WERI-Rb-1 (cell line): ENCODE measurements at regions not wholly inside any gene's neighbourhood (a gene's known extent, or its start where the extent isn't known, plus 50 kb on each side); places are given as distances from the start of the nearest gene placed in this dataset.

Source experiments
- DNase-seq: peaks from one replicate; pipeline ENCODE4 v3.0.0-alpha.2; 2020
- H3K27ac ChIP-seq: fragments of 250-450 bp; sonication (Bioruptor Pico); 2 replicates; pipeline ENCODE4 v1.5.1; 2020; ENCODE audit warnings: mild to moderate bottlenecking, moderate library complexity
- H3K27me3 ChIP-seq: fragments of 250-450 bp; sonication (Bioruptor Pico); 2 replicates; pipeline ENCODE4 v1.5.1; 2021; ENCODE audit warnings: mild to moderate bottlenecking, low read depth, moderate library complexity; ENCODE audit not compliant: insufficient read depth, severe bottlenecking
- H3K36me3 ChIP-seq: fragments of 250-450 bp; sonication (Bioruptor Pico); 2 replicates; pipeline ENCODE4 v1.5.1; 2020; ENCODE audit warnings: mild to moderate bottlenecking, moderate library complexity
- H3K4me3 ChIP-seq: 2 replicates; pipeline ENCODE4 v1.5.1; 2011; ENCODE audit warnings: low read depth, mild to moderate bottlenecking, control low read depth, low read length
- H3K9me3 ChIP-seq: fragments of 250-450 bp; sonication (Bioruptor Pico); 2 replicates; pipeline ENCODE4 v1.5.1; 2021; ENCODE audit warnings: mild to moderate bottlenecking, moderate library complexity; ENCODE audit not compliant: severe bottlenecking
- TF ChIP-seq, protein P1 (sequence below): IDR thresholded peaks from 2 replicates; pipeline ENCODE4 v1.5.1; 2011; ENCODE audit warnings: low read depth, mild to moderate bottlenecking, control low read depth, inconsistent platforms, low read length

DNA sequence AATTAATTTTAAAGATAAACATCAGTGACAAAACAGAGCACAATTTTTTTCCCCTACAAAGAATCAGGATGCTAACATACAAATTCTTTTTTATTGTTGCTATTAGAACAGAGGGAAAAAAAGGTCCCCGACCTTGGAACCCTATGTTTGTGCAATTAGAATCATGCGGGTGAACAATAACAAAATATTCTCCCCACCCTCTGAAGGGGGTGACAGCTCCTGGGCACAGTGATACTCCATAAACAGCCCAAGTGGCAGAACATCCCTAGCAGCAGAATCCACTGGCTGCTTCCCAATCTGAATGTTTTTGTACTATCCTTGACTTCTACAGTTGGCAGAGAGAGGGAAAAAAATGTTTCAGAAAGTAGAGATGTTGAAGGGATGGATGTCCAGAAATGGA is 87.7 kb upstream of the TLL1 start:
- DNase-seq = no peak
- Histone ChIP-seq H3K36me3 (no peaks in the 10 kb centered on the region), H3K27me3 (no peaks in the 10 kb centered on the region), H3K27ac (no peak overlapping the region), H3K4me3 (no peak overlapping the region), H3K9me3 (no peaks in the 10 kb centered on the region)
- TF ChIP-seq, protein P1, sequence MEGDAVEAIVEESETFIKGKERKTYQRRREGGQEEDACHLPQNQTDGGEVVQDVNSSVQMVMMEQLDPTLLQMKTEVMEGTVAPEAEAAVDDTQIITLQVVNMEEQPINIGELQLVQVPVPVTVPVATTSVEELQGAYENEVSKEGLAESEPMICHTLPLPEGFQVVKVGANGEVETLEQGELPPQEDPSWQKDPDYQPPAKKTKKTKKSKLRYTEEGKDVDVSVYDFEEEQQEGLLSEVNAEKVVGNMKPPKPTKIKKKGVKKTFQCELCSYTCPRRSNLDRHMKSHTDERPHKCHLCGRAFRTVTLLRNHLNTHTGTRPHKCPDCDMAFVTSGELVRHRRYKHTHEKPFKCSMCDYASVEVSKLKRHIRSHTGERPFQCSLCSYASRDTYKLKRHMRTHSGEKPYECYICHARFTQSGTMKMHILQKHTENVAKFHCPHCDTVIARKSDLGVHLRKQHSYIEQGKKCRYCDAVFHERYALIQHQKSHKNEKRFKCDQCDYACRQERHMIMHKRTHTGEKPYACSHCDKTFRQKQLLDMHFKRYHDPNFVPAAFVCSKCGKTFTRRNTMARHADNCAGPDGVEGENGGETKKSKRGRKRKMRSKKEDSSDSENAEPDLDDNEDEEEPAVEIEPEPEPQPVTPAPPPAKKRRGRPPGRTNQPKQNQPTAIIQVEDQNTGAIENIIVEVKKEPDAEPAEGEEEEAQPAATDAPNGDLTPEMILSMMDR = no peak

DNA sequence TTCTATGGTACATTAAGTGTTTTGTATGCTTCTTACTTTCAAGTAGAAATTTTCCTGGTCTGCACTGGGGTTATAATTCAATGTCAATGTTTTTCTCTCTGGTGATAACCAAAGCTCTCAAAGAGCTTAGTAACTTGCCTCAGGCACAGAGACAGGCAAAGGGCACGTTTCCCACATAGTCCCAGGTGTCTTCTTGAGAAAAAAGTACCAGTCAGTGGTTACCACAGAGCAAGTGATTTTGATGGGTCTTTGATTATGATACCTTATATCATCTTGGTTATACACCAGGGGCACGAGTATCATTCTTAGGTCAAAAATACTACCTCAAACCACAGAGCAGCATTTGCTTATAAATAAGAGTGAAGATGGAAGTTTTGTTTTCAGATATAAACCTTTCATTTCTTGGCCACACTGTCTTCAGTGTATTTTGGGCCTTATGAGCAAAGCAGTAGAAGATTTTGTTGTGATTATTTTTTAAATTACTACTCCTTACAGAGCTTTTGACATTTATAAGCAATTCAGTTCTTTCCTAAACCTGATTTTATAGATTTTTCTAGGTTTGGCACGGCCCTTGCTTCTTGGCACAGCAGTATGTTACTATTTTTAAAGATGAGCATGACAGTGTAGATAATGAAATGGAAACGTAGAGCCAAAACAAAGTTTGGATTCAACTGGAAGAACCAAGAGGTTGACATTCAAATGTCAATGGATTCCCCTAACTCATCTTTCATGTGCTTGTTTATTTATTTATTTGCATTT is 85.3 kb upstream of the TLL1 start:
- Histone ChIP-seq H3K4me3 (no peak overlapping the region), H3K27me3 (no peaks in the 10 kb centered on the region), H3K9me3 (no peaks in the 10 kb centered on the region), H3K27ac (no peak overlapping the region), H3K36me3 (no peaks in the 10 kb centered on the region)
- TF ChIP-seq, protein P1 = no peak
- DNase-seq = no peak

- TF ChIP-seq, protein P1 = no peak
These were observed 84.2 kb upstream of the TLL1 start for GRCh38 chr4:165788686-165789463.

GRCh38 chr4:165793236-165793635 is 79.8 kb upstream of the TLL1 start:
- Histone ChIP-seq H3K36me3 (no peaks in the 10 kb centered on the region), H3K27me3 (no peaks in the 10 kb centered on the region), H3K27ac (no peak overlapping the region), H3K9me3 (no peaks in the 10 kb centered on the region), H3K4me3 (no peak overlapping the region)
- TF ChIP-seq, protein P1 = no peak
- DNase-seq = no peak

More at GRCh38 chr4:165788686-165789463, 84.2 kb upstream of the TLL1 start:
- Histone ChIP-seq H3K9me3 (no peaks in the 10 kb centered on the region), H3K27me3 (no peaks in the 10 kb centered on the region), H3K4me3 (no peak overlapping the region), H3K27ac (no peak overlapping the region), H3K36me3 (no peaks in the 10 kb centered on the region)
- DNase-seq = no peak

DNA sequence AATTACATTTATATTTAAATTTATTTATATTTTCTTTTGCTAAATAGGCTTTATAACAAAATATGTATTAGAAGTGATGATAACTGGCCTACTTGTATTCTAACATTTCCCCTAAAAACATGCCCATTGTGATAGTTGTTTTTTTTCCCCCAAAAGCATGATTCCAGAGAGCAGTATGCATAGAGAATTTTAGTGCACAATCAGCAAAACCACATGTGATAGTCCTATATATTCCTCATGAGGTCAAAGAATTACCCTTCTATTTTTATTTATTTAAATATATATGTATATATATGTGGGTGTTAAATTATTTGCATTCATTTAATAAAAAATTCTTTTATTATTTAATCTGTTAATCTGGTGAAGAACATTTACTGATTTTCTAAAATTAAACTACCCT is 78.2 kb upstream of the TLL1 start:
- Histone ChIP-seq H3K27me3 (no peaks in the 10 kb centered on the region), H3K27ac (no peak overlapping the region), H3K4me3 (no peak overlapping the region), H3K36me3 (no peaks in the 10 kb centered on the region), H3K9me3 (no peaks in the 10 kb centered on the region)
- TF ChIP-seq, protein P1 = no peak
- no peak for DNase-seq
